AG10803 (cell line): ENCODE measurements at regions not wholly inside any gene's neighbourhood (a gene's known extent, or its start where the extent isn't known, plus 50 kb on each side); places are given as distances from the start of the nearest gene placed in this dataset.

Experiments
- DNase-seq: peaks from one replicate; pipeline ENCODE4 v3.0.0; 2010; ENCODE audit warnings: low read depth
- H3K4me3 ChIP-seq: 2 replicates; pipeline ENCODE4 v1.5.1; 2011; ENCODE audit warnings: mild to moderate bottlenecking, low read length, control low read depth
- TF ChIP-seq, protein P1 (sequence below): conservative IDR thresholded peaks from 2 replicates; pipeline ENCODE4 v1.5.1; 2011; ENCODE audit warnings: mild to moderate bottlenecking, low read length, control low read depth, inconsistent platforms

DNA sequence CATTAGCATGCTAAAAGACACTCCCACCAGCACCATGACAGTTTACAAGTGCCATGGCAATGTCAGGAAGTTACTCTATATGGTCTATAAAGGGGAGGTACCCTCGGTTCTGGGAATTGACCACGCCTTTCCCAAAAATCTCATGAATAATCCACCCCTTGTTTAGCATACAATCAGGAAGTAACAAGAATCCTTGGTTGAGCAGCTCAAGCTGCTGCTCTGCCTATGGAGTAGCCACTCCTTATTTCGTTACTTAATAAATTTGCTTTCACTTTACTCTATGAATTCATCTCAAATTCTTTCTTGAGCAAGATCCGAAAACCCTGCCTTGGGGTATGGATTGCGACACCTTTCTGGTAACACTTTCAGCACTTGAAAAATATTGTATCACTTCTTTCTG is 243.0 kb downstream of the BMP2 start:
- DNase-seq = no peak
- TF ChIP-seq, protein P1, sequence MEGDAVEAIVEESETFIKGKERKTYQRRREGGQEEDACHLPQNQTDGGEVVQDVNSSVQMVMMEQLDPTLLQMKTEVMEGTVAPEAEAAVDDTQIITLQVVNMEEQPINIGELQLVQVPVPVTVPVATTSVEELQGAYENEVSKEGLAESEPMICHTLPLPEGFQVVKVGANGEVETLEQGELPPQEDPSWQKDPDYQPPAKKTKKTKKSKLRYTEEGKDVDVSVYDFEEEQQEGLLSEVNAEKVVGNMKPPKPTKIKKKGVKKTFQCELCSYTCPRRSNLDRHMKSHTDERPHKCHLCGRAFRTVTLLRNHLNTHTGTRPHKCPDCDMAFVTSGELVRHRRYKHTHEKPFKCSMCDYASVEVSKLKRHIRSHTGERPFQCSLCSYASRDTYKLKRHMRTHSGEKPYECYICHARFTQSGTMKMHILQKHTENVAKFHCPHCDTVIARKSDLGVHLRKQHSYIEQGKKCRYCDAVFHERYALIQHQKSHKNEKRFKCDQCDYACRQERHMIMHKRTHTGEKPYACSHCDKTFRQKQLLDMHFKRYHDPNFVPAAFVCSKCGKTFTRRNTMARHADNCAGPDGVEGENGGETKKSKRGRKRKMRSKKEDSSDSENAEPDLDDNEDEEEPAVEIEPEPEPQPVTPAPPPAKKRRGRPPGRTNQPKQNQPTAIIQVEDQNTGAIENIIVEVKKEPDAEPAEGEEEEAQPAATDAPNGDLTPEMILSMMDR = no peak

GRCh38 chr20:7015257-7015656 is 247.8 kb downstream of the BMP2 start:
- no peak for DNase-seq
- no peak overlapping the region for H3K4me3 ChIP-seq
- TF ChIP-seq, protein P1 = no peak

More for the DNA sequence above, 243.0 kb downstream of the BMP2 start:
- no peak overlapping the region for H3K4me3 ChIP-seq

DNA sequence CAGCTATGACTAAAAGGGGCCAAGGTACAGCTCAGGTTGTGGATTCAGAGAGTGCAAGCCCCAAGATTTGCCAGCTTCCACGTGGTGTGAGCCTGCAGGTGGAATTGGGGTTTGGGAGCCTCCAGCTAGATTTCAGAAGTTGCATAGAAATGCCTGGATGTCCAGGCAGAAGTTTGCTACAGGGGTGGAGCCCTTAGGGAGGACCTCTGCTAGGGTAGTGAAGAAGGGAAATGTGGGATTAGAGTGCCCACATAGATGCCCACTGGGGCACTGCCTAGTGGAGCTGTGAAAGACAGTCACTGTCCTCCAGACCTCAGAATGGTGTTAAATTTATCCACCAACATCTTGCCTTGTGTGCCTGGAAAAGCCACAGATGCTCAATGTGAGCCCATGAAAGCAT is 255.1 kb downstream of the BMP2 start:
- no peak overlapping the region for H3K4me3 ChIP-seq
- no peak for DNase-seq
- TF ChIP-seq, protein P1 = no peak

DNA sequence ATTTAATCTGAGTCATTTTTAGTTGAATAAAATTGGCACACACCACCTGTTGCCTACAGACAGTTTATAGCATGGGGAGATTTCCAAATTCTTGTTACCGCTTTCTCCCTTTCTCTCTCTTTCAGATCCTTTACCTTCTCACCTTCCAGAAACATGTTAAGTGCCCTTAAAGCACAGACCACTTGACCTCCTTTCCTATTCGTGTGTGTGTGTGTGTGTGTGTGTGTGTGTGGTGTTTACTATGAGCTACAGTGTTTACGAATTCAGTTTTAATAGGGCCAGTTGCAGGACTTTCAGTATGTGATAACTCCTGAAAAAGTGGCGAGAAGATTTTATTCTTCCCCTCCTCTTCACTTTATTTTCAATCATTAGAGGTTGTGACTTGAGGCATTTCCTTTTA is 258.1 kb downstream of the BMP2 start:
- DNase-seq = no peak
- no peak overlapping the region for H3K4me3 ChIP-seq
- TF ChIP-seq, protein P1 = no peak

GRCh38 chr20:7029019-7029418 is 261.5 kb downstream of the BMP2 start:
- DNase-seq = no peak
- H3K4me3 ChIP-seq = no peak overlapping the region
- TF ChIP-seq, protein P1 = no peak

DNA sequence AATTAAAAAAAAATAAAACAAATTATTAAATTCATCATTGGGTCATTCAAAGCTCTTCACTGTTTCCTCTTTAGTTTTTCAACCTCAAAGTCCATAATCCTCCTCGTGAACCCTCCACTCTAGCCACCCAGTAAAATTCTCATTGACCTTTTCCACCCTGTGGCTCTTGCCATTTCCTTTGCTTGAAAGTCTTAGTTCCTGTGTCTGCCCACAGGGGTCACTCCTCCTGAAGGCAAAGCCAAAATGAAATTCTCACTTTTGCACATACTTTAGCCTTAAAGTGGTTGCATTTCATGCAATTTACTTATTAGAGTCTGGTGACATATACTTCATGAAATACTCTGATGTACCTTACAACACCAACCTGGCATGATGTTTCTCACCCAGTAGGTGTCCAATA is 263.7 kb downstream of the BMP2 start:
- H3K4me3 ChIP-seq = no peak overlapping the region
- TF ChIP-seq, protein P1 = peak; percentile 30
- no peak for DNase-seq

DNA sequence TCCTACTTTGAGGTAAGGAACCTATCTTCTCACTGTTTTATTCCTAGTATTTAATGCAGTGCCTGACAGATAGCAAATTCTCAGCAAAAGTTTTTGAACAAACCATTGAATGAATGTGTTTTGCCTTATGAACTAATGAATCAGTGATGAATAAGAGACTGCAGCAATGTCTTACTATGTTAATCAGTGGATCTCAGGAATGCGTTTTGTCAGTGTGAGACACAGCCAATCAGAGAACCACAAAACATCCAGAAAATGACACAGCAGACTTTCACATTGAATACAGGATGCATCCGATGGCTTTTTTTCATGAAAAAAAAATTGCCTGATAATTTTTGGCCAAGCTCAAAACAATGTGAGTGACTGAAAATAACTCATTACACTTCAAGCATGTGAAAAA is 270.5 kb downstream of the BMP2 start:
- TF ChIP-seq, protein P1 = no peak
- DNase-seq = peak; percentile 54
- H3K4me3 ChIP-seq = no peak overlapping the region
